AG09309 (cell line): ENCODE measurements at regions not wholly inside any gene's neighbourhood (a gene's known extent, or its start where the extent isn't known, plus 50 kb on each side); places are given as distances from the start of the nearest gene placed in this dataset.

Source experiments
- DNase-seq: peaks from one replicate; pipeline ENCODE4 v3.0.0-alpha.2; 2010; ENCODE audit warnings: low read depth
- H3K4me3 ChIP-seq: 2 replicates; pipeline ENCODE4 v1.5.1; 2011; ENCODE audit warnings: mild to moderate bottlenecking, low read depth, low read length, moderate library complexity; ENCODE audit not compliant: control insufficient read depth
- TF ChIP-seq, protein P1 (sequence below): IDR thresholded peaks from 2 replicates; pipeline ENCODE4 v1.5.1; 2011; ENCODE audit warnings: mild to moderate bottlenecking, low read depth, low read length, inconsistent platforms; ENCODE audit not compliant: insufficient read depth, control insufficient read depth; ENCODE audit errors: missing control alignments

DNA sequence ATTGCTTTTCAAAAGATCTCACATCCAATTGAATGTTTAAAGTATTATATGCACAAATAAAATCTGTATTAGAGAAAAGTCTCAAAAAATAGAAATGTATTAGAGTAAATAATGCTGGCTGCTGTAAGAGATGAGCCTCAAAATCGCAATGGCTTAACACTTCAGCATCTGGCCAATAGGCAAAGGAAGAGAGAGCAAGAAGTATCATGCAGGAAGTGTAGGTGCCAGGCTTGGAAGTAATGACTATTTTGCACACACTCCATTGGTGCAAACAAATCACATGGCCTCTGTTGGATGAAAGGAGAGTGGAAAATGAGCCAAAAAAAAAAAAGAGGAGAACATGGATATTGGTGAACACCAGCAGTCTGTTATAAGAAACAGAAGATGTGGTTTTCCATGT lies 193.0 kb upstream of the E2F8 start:
- TF ChIP-seq, protein P1, sequence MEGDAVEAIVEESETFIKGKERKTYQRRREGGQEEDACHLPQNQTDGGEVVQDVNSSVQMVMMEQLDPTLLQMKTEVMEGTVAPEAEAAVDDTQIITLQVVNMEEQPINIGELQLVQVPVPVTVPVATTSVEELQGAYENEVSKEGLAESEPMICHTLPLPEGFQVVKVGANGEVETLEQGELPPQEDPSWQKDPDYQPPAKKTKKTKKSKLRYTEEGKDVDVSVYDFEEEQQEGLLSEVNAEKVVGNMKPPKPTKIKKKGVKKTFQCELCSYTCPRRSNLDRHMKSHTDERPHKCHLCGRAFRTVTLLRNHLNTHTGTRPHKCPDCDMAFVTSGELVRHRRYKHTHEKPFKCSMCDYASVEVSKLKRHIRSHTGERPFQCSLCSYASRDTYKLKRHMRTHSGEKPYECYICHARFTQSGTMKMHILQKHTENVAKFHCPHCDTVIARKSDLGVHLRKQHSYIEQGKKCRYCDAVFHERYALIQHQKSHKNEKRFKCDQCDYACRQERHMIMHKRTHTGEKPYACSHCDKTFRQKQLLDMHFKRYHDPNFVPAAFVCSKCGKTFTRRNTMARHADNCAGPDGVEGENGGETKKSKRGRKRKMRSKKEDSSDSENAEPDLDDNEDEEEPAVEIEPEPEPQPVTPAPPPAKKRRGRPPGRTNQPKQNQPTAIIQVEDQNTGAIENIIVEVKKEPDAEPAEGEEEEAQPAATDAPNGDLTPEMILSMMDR: no peak
- DNase-seq: no peak
- H3K4me3 ChIP-seq: no peak overlapping the region

DNA sequence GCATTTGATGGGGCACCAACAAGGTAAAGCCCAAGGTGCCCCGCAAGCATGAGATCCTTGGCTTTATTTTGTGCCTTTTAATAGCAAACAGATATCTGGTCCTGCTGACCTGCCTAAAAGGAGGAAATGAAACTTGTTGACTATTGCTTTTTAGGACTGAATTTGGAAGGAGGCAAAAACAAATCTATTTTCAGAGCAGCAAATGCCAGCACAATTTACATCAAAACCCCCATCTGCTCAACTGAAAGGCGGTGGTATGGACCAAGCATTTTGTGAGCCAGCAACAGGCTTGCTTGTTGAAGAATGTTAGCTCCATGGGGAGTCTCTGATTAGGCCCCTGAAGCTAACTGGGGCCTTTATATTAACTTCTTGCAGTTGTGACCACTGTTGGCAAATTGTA lies 192.6 kb upstream of the E2F8 start:
- H3K4me3 ChIP-seq: no peak overlapping the region
- no peak for DNase-seq

DNA sequence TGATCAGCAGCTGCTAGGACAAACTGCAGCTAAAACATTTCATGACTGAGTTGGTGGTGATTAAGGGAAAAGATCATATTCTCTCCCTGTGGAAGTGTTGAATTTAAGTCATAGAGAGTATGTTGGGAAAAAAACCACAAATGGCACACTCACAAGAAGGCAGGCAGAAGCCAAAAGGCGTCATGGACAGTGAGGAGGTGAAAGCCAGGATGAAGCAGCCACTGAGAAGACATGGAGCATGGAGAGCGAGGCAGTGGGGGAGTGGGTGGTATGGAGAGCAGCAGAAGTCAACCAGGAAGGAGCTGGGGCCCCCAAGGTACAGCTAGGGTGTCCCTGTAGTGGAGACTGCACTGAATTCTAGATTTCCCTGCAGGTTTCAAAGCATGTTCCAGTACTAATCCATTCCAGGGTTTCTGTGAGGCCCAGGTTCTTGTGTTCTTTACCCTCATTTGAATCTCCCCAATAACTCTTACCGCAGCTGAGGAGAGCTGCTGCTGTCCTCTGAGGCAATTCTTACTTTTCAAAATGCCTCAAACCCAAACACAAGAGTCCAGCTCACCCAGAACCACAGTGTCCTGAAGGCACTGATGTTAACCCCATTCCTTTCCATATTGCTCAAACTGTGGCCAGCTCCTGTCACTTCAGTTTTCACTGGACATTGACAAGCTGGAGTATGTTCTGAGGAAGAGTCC lies 191.8 kb upstream of the E2F8 start:
- H3K4me3 ChIP-seq: no peak overlapping the region
- TF ChIP-seq, protein P1: no peak
- DNase-seq: peak; percentile 69

More for the DNA sequence above, 192.6 kb upstream of the E2F8 start:
- TF ChIP-seq, protein P1: no peak

DNA sequence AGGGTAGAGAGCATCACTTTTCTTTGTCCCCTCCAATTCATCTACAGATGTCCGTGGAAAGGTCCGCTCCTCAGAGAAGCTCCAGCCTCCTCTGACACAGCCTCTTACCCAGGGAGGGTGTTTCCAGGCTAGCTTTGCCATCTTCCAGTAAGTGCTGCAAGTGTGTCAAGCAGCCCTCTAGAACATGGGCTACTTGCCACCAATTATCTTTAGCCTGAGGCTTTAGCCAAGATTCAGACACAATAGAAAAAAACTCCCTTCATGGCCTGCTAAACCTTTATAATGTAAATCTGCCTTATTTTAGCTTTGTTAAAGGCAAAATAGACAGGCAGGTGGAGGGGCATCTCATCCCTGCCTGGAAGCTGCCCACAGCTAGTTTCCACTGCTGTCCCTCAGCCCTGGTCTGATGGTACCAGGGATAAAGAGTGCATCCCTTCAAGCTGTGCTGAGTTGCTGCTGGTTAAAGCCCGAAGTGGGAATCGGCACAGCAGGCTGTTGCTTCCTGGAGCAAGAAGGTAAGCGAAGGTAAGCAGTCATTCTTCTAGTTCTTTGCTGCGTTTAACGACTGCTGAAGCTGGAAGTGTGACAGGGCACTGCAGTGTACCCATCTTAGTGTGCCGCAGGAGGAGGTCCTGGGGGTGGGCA lies 190.1 kb upstream of the E2F8 start:
- no peak for DNase-seq
- no peak overlapping the region for H3K4me3 ChIP-seq
- TF ChIP-seq, protein P1: no peak

DNA sequence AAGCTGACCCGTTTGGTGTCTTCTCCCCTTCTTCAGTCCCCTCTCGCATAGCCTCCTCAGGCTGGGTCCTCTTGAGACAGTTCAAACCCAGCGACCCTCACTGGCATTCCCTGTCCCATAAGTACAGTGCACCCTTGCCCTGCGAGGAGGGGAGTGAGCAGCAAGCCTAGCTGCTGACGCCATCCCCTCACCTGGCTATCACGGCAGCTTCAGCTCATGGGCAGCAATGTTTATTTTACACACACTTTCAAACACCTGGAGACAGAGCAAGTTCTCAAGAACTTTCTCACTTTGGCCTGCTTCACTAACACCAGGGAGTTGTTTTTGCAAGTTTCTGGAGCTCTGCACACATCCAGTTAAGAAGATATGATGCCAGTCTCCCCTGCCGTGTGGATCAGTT lies 189.6 kb upstream of the E2F8 start:
- TF ChIP-seq, protein P1: no peak
- DNase-seq: no peak
- no peak overlapping the region for H3K4me3 ChIP-seq

DNA sequence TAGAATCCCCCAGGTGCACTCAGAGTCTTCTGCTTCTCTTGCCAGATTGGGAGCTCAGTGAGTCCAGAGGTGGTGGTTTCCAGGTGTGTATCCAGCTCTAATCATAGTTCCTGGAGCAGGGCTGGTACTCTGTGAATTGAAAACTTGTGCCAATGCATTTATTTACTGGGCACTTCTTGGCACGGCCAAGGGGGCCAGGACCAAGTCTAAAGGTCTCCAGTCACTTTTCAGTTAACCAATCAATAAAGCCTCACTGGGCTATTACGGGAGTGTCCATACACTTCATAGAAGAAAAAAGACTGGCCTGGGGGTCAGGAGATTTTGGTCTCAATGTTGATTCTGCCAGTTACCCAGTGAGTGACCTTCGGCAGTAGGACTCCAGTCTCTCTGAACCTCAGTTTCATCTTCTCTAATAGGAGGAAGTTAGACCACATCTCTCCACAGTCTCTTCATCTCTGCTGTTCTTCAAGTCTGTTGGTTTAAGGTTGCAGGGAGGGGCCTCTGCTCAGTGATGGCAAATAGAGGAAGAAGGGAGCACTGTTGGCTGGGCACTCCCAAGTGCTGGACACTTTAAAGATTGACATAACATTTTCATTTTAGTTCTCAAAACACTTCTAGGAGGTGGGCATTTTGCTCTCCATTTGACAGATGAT lies 188.5 kb upstream of the E2F8 start:
- DNase-seq: no peak
- TF ChIP-seq, protein P1: no peak
- H3K4me3 ChIP-seq: no peak overlapping the region
